Type B pancreatic cell (in vitro differentiated cells): ENCODE measurements at regions not wholly inside any gene's neighbourhood (a gene's known extent, or its start where the extent isn't known, plus 50 kb on each side); places are given as distances from the start of the nearest gene placed in this dataset.

Experiments
- DNase-seq: peaks from one replicate; pipeline ENCODE4 v3.0.0; 2021; ENCODE audit warnings: mixed read lengths; ENCODE audit not compliant: unreplicated experiment; ENCODE audit errors: extremely low spot score
- H3K27ac Mint-ChIP-seq: 2 replicates; pipeline ENCODE4 v1.8.0; 2021; ENCODE audit warnings: mild to moderate bottlenecking, mixed read lengths
- H3K27me3 Mint-ChIP-seq: 2 replicates; pipeline ENCODE4 v1.8.0; 2021; ENCODE audit warnings: mixed read lengths
- H3K36me3 Mint-ChIP-seq: 2 replicates; pipeline ENCODE4 v1.8.0; 2021; ENCODE audit warnings: mixed read lengths
- H3K4me1 Mint-ChIP-seq: one replicate; pipeline ENCODE4 v1.8.0; 2021; ENCODE audit warnings: mixed read lengths; ENCODE audit not compliant: unreplicated experiment
- H3K4me3 Mint-ChIP-seq: 2 replicates; pipeline ENCODE4 v1.8.0; 2021; ENCODE audit warnings: mild to moderate bottlenecking, mixed read lengths
- H3K9me3 Mint-ChIP-seq: 2 replicates; pipeline ENCODE4 v1.8.0; 2021; ENCODE audit warnings: mixed read lengths
- TF ChIP-seq, protein P1 (sequence below): fragments of 200-600 bp; sonication (generic); conservative IDR thresholded peaks from 2 replicates; pipeline ENCODE4 v1.5.0; 2021; ENCODE audit warnings: antibody characterized with exemption, mild to moderate bottlenecking

DNA sequence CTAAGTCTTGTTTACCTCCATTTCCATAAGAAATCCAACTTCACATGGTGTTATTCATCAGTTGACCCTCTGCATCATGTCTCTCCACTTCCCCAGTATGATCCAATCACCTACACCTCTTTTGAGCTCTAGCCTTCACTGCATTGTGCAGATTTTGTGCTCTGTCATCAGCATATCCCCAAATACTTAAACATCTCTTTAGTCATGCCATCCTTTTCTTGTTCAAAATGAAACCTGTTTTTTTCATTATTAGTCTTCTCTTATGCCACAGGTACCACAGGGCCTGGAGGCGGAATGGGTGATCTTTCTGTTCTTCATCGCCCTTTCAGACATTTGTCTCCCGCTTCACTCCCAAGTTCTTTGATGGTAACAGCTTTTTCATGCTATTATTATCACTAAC lies 382.7 kb upstream of the GALNTL6 start:
- TF ChIP-seq, protein P1, sequence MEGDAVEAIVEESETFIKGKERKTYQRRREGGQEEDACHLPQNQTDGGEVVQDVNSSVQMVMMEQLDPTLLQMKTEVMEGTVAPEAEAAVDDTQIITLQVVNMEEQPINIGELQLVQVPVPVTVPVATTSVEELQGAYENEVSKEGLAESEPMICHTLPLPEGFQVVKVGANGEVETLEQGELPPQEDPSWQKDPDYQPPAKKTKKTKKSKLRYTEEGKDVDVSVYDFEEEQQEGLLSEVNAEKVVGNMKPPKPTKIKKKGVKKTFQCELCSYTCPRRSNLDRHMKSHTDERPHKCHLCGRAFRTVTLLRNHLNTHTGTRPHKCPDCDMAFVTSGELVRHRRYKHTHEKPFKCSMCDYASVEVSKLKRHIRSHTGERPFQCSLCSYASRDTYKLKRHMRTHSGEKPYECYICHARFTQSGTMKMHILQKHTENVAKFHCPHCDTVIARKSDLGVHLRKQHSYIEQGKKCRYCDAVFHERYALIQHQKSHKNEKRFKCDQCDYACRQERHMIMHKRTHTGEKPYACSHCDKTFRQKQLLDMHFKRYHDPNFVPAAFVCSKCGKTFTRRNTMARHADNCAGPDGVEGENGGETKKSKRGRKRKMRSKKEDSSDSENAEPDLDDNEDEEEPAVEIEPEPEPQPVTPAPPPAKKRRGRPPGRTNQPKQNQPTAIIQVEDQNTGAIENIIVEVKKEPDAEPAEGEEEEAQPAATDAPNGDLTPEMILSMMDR, result no peak
- H3K27me3 Mint-ChIP-seq, result no peaks in the 10 kb centered on the region
- no peaks in the 10 kb centered on the region for H3K4me1 Mint-ChIP-seq
- no peaks in the 10 kb centered on the region for H3K9me3 Mint-ChIP-seq
- H3K4me3 Mint-ChIP-seq, result no peak overlapping the region
- H3K36me3 Mint-ChIP-seq, result no peaks in the 10 kb centered on the region
- DNase-seq, result no peak
- no peak overlapping the region for H3K27ac Mint-ChIP-seq

DNA sequence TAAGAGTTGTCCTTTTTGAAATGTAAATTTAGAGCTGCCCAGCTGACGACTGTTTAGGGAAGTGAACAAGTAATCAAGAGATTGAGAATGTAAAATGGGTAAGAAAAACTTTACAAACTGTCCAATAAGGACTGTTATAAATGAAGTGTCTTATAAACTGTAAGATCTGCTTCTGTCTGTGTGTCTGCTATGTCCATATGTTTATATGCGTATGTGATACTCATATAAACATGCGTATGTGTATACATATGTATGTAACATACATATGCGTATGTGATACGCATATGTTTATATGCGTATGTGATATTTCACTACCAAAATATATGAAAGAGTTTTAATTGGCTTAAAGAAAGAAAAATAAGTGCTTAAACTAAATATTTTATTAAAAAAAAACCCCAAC lies 416.0 kb upstream of the GALNTL6 start:
- H3K27me3 Mint-ChIP-seq, result no peaks in the 10 kb centered on the region
- no peak for DNase-seq
- TF ChIP-seq, protein P1, result no peak
- H3K9me3 Mint-ChIP-seq, result peaks cover 4% of the 10 kb centered on the region
- no peaks in the 10 kb centered on the region for H3K4me1 Mint-ChIP-seq
- H3K4me3 Mint-ChIP-seq, result no peak overlapping the region
- H3K36me3 Mint-ChIP-seq, result no peaks in the 10 kb centered on the region
- no peak overlapping the region for H3K27ac Mint-ChIP-seq

DNA sequence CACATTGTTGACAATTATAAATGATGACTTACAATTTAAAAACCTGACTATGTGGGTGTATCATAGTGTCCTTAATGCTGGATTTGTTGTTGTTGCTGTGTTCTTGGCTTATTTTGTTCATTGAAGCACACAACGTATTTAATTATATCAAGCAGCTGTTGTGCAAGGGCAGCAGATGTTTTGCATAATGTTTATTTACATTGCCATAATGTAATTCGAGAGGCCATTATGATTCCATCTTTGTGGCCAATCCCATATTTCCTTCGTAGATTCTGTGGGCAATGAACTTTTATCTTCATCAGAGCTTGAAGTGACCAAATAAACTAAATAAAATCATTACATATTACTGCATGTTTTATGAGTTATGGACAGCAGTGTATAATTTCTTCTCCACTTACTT lies 422.6 kb upstream of the GALNTL6 start:
- no peaks in the 10 kb centered on the region for H3K4me1 Mint-ChIP-seq
- no peaks in the 10 kb centered on the region for H3K36me3 Mint-ChIP-seq
- H3K4me3 Mint-ChIP-seq, result no peak overlapping the region
- no peak for DNase-seq
- H3K27ac Mint-ChIP-seq, result no peak overlapping the region
- H3K9me3 Mint-ChIP-seq, result peaks cover 9% of the 10 kb centered on the region
- H3K27me3 Mint-ChIP-seq, result no peaks in the 10 kb centered on the region
- TF ChIP-seq, protein P1, result no peak

DNA sequence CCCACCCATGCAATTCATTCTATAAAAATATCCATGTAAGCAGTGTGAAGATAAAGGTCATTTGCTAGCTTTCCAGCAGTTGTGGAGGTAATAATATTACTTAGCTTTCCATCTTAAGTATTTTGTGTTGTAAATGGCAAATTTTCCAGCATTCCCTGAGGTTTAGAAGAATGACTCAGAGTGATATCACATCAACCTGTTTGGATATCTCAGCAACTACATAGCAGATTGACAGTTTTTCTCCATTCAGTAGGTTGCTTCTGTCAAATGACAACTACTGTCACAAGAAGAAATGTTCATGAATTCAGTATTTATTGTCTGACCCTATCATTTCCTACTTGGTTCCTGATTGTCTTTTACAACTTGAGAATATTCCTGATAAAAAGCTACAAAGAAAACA lies 434.9 kb upstream of the GALNTL6 start:
- Mint-ChIP-seq H3K4me1 (peaks cover 5% of the 10 kb centered on the region), H3K36me3 (no peaks in the 10 kb centered on the region), H3K4me3 (no peak overlapping the region), H3K27me3 (no peaks in the 10 kb centered on the region), H3K27ac (no peak overlapping the region), H3K9me3 (no peaks in the 10 kb centered on the region)
- TF ChIP-seq, protein P1, result no peak
- no peak for DNase-seq

DNA sequence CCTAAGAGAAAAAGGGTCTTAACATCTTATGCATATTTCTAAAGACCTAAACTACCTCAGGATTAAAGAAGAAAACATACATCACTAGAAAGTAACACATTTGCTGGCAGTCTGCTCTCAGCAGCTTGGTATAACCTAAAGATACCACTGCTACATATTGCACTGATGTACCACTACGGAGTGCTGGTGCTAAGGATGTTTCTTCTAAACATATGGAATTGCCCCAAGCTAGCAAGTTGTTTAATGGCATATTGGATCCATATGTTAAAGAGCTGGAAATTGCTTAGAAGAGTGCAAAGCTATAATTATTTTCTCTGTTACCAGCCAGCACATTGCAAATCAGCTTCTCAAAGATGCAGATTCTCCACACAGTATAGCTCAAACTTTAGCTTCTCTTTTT lies 436.5 kb upstream of the GALNTL6 start:
- no peak overlapping the region for H3K4me3 Mint-ChIP-seq

DNA sequence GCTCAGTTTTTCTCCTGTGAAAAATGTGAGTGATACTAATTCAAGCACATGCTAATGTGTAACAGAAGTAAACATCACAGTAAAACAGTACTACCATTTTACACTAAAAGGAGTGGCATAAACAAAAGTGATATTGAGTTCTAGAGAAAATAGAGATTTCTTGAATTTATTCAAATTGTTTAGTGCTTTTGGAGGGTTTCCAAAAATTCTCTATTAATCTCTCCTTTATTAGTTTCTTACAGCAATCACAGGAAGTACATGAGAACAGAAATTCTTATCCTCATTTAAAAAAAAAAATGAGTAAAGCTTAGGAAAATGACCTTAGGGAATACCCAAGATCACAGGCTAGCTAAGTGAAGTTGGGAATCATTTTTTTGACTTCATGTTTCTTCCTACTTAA lies 459.7 kb upstream of the GALNTL6 start:
- Mint-ChIP-seq H3K27ac (no peak overlapping the region), H3K36me3 (no peaks in the 10 kb centered on the region), H3K9me3 (peaks cover 6% of the 10 kb centered on the region), H3K4me1 (no peaks in the 10 kb centered on the region), H3K4me3 (no peak overlapping the region), H3K27me3 (no peaks in the 10 kb centered on the region)
- TF ChIP-seq, protein P1, result no peak
- DNase-seq, result no peak

More for the DNA sequence above, 436.5 kb upstream of the GALNTL6 start:
- H3K36me3 Mint-ChIP-seq, result no peaks in the 10 kb centered on the region
- TF ChIP-seq, protein P1, result no peak
- peaks cover 5% of the 10 kb centered on the region for H3K4me1 Mint-ChIP-seq
- no peaks in the 10 kb centered on the region for H3K9me3 Mint-ChIP-seq
- no peaks in the 10 kb centered on the region for H3K27me3 Mint-ChIP-seq
- DNase-seq, result no peak
- H3K27ac Mint-ChIP-seq, result no peak overlapping the region
